ENCODE measurements at regions not wholly inside any gene's neighbourhood (a gene's known extent, or its start where the extent isn't known, plus 50 kb on each side); places are given as distances from the start of the nearest gene placed in this dataset.

DNA sequence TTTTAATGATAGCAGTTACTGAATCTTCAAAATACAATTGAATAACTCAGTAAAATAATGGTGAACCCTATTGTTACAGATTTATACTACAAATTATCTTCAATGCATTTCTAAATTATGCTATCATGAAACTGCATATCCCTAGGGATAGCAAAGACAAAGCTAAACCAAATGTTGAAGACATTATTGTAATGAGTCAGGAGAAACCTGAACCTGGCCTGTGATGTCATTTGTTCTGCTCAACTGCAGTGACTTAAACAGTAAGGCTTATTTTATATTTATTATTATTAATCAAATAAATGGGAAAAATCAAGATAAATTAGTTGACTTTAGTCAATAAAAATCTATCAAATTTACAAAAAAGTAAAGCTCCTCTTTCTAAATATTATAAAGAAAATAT lies 100.3 kb downstream of the UCHL5 start:
- H3K36me3 ChIP-seq (ENCODE audit: control insufficient read depth, insufficient read depth, low read length), result no peaks in the 10 kb centered on the region
- H3K4me1 ChIP-seq (ENCODE audit: control insufficient read depth, insufficient read depth, low read length), result no peaks in the 10 kb centered on the region
- DNase-seq, result peak; percentile 19
- H3K9me3 ChIP-seq (replicated peaks; ENCODE audit: control insufficient read depth, low read depth, low read length), result no peaks in the 10 kb centered on the region
- no peak overlapping the region for H3K27ac ChIP-seq (ENCODE audit: low read length)
- H3K4me3 ChIP-seq (ENCODE audit: low read length), result no peak overlapping the region
- no peaks in the 10 kb centered on the region for H3K27me3 ChIP-seq (ENCODE audit: control insufficient read depth, insufficient read depth, low read length)

- H3K4me1 ChIP-seq (ENCODE audit: control insufficient read depth, insufficient read depth, low read length), result no peaks in the 10 kb centered on the region
- H3K36me3 ChIP-seq (ENCODE audit: control insufficient read depth, insufficient read depth, low read length), result no peaks in the 10 kb centered on the region
- no peaks in the 10 kb centered on the region for H3K9me3 ChIP-seq (replicated peaks; ENCODE audit: control insufficient read depth, low read depth, low read length)
- no peak overlapping the region for H3K4me3 ChIP-seq (ENCODE audit: low read length)
- DNase-seq, result no peak
- H3K27me3 ChIP-seq (ENCODE audit: control insufficient read depth, insufficient read depth, low read length), result no peaks in the 10 kb centered on the region
- H3K27ac ChIP-seq (ENCODE audit: low read length), result no peak overlapping the region
These were observed 99.4 kb downstream of the UCHL5 start for GRCh38 chr1:192959657-192960186.

Measured in muscle of leg (tissue), 2 donors.